Prostate gland (tissue), 2 donors: ENCODE measurements at regions not wholly inside any gene's neighbourhood (a gene's known extent, or its start where the extent isn't known, plus 50 kb on each side); places are given as distances from the start of the nearest gene placed in this dataset.

Experiments used
- DNase-seq: peaks from one replicate; pipeline ENCODE4 v3.0.0-alpha.2; 2019; ENCODE audit warnings: low spot score
- H3K27ac ChIP-seq, 2 donors: fragments of 200-600 bp; sonication (generic); 2 replicates each; pipeline ENCODE4 v1.5.1; 2017 to 2019
- H3K27me3 ChIP-seq: fragments of 200-600 bp; sonication (generic); replicated peaks from 2 replicates; pipeline ENCODE4 v1.5.1; 2019; ENCODE audit not compliant: insufficient read depth
- H3K36me3 ChIP-seq, 2 donors: fragments of 200-600 bp; sonication (generic); 1 replicate in 1 of 2; 2 replicates in 1 of 2; pipeline versions ENCODE4 v1.5.1 to v1.8.1; 2017 to 2019
- H3K4me1 ChIP-seq: fragments of 200-600 bp; sonication (generic); replicated peaks from 2 replicates; pipeline ENCODE4 v1.5.1; 2019
- H3K4me3 ChIP-seq, 2 donors: fragments of 200-600 bp; sonication (generic); 2 replicates each; pipeline ENCODE4 v1.5.1; 2017 to 2019
- H3K9me3 ChIP-seq: fragments of 200-600 bp; sonication (generic); 2 replicates; pipeline ENCODE4 v1.5.1; 2017
- CTCF ChIP-seq, 4 experiments: fragments of 200-600 bp in 2 of 4; fragments of 450-650 bp in 2 of 4; sonication (generic) in 2 of 4; IDR thresholded peaks; 1 replicate in 3 of 4; 2 replicates in 1 of 4; pipeline ENCODE4 v1.5.1; 2016 to 2019; ENCODE audit warnings: antibody characterized with exemption in 4 of 4, mild to moderate bottlenecking in 2 of 4, moderate library complexity in 2 of 4
- POLR2A ChIP-seq: fragments of 450-650 bp; IDR thresholded peaks from one replicate; pipeline ENCODE4 v1.6.1; 2016; ENCODE audit warnings: antibody characterized with exemption, mild to moderate bottlenecking
- POLR2AphosphoS5 ChIP-seq: sonication (generic); formaldehyde crosslinking; IDR thresholded peaks from one replicate; pipeline ENCODE4 v1.6.1; 2017; ENCODE audit warnings: antibody characterized with exemption
- WGBS: methylation state at CpG from one replicate; pipeline ENCODE4 v1.1.5; 2018; 5-methylcytosine and 5-hydroxymethylcytosine counted together
- intact Hi-C: fragments of 100-400 bp; cut with DNase I; formaldehyde crosslinking; loops from one replicate; pipeline ENCODE4 v1.14.2; 2022

GRCh38 chr2:13110825-13111224 lies 394.1 kb downstream of the TRIB2 start:
- Histone ChIP-seq H3K27ac (no peak overlapping the region), H3K27me3 (no peaks in the 10 kb centered on the region), H3K4me3 (no peak overlapping the region), H3K36me3 (no peaks in the 10 kb centered on the region), H3K4me1 (no peaks in the 10 kb centered on the region), H3K9me3 (no peaks in the 10 kb centered on the region)
- TF ChIP-seq CTCF (IDR thresholded peaks at IDR 0.05) (no peak), POLR2A (no peak), POLR2AphosphoS5 (no peak)
- 49% methylated on average over 3 of the region's 3 CpGs for WGBS
- DNase-seq: no peak
- intact Hi-C loops: no loop called here

- DNase-seq: no peak
- H3K4me3 ChIP-seq: no peak overlapping the region
- intact Hi-C loops: no loop called here
- no peaks in the 10 kb centered on the region for H3K4me1 ChIP-seq
- no peak overlapping the region for H3K27ac ChIP-seq
- H3K27me3 ChIP-seq: no peaks in the 10 kb centered on the region
- TF ChIP-seq CTCF (IDR thresholded peaks at IDR 0.05): no peak
- no peak for TF ChIP-seq POLR2A
- TF ChIP-seq POLR2AphosphoS5: no peak
- WGBS: 44% methylated on average over 4 of the region's 4 CpGs
- no peaks in the 10 kb centered on the region for H3K9me3 ChIP-seq
- H3K36me3 ChIP-seq: no peaks in the 10 kb centered on the region
These were observed 396.3 kb downstream of the TRIB2 start for GRCh38 chr2:13113002-13113401.

- intact Hi-C loops: no loop called here
- Histone ChIP-seq H3K4me1 (no peaks in the 10 kb centered on the region), H3K27me3 (no peaks in the 10 kb centered on the region), H3K4me3 (no peak overlapping the region), H3K9me3 (no peaks in the 10 kb centered on the region), H3K36me3 (no peaks in the 10 kb centered on the region), H3K27ac (no peak overlapping the region)
- no peak for TF ChIP-seq POLR2A
- TF ChIP-seq CTCF (IDR thresholded peaks at IDR 0.05): no peak
- no peak for TF ChIP-seq POLR2AphosphoS5
- DNase-seq: no peak
- 67% methylated on average over 1 of the region's 1 CpG for WGBS
These were observed 397.7 kb downstream of the TRIB2 start for GRCh38 chr2:13114391-13114790.

GRCh38 chr2:13115643-13116042 lies 398.9 kb downstream of the TRIB2 start:
- 16% methylated on average over 1 of the region's 1 CpG for WGBS
- TF ChIP-seq CTCF (IDR thresholded peaks at IDR 0.05) (no peak), POLR2A (no peak), POLR2AphosphoS5 (no peak)
- no peaks in the 10 kb centered on the region for H3K36me3 ChIP-seq
- no peaks in the 10 kb centered on the region for H3K4me1 ChIP-seq
- no peaks in the 10 kb centered on the region for H3K9me3 ChIP-seq
- DNase-seq: no peak
- intact Hi-C loops: no loop called here
- no peak overlapping the region for H3K4me3 ChIP-seq
- no peak overlapping the region for H3K27ac ChIP-seq
- no peaks in the 10 kb centered on the region for H3K27me3 ChIP-seq

- TF ChIP-seq POLR2A (no peak), CTCF (IDR thresholded peaks at IDR 0.05) (no peak), POLR2AphosphoS5 (no peak)
- no peak overlapping the region for H3K27ac ChIP-seq
- intact Hi-C loops: no loop called here
- H3K4me3 ChIP-seq: no peak overlapping the region
- H3K27me3 ChIP-seq: no peaks in the 10 kb centered on the region
- WGBS: 91% methylated on average over 6 of the region's 6 CpGs
- no peaks in the 10 kb centered on the region for H3K9me3 ChIP-seq
- H3K4me1 ChIP-seq: no peaks in the 10 kb centered on the region
- H3K36me3 ChIP-seq: no peaks in the 10 kb centered on the region
- no peak for DNase-seq
These were observed 404.4 kb downstream of the TRIB2 start for GRCh38 chr2:13121096-13121495.
